GM21515 (cell line): ENCODE measurements at regions not wholly inside any gene's neighbourhood (a gene's known extent, or its start where the extent isn't known, plus 50 kb on each side); places are given as distances from the start of the nearest gene placed in this dataset.

Experiments
- ATAC-seq: cut with Tn5 transposase; IDR thresholded peaks from one replicate; pipeline ENCODE4 v1.9.1; 2021; ENCODE audit not compliant: unreplicated experiment

DNA sequence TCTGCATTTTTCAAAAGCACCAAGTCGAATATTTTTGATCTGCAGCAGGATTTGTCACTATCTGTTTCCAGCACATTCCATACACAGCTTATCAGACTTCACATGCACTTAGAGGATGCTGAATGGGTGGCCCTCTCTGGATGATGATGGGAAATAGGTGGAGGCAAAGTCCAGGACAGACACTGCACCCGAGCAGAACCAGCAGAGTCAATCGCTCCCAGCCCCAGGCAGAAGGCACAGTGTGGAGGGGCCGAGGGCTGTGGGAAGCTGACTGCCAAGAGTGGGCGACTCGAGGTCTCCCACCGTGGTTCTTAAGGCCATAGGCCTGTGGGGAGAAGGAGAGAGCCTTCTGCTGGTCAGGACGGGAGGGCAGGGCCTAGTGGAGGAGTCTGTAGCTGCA lies 490.2 kb upstream of the MGMT start:
- ATAC-seq = no peak

DNA sequence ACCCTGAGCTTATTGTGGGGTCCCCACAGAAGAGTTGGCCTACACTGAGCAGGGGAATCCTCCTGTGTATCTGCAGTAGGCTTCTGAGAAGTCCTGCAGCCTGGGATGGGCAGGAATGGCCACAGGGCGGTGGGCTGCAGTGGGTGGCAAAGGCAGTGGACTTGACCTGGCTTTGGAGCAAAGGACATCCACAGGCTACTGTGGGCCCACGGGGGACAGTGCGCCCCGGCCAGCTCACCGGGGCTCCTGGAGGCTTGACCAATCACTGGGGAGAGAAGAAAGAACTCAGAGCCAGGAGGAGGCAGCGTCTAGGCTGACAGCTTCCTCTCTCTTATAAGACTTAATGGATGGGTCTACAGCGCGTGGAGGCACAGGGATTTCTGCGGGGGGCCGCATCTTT lies 488.8 kb upstream of the MGMT start:
- ATAC-seq = no peak

DNA sequence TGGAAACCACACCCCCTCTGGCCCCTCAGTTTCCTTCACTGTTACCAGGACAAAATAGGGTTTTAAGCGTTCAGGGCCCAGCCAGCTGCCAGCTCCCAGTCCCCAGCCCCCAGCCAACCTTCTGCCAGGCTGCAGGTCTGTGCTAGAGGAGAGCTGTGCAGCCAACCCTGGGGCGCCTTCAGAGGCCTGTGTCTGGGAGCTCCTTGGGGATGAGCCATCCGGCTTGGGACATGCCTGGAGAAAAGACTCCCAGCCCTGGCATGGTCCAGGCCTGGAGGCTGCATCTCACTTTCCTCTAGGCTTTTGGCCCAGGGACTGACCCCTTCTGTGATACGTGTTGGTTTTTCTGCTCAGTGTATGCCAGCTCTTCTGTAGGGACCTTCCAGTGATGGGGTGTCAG lies 487.6 kb upstream of the MGMT start:
- ATAC-seq = no peak

DNA sequence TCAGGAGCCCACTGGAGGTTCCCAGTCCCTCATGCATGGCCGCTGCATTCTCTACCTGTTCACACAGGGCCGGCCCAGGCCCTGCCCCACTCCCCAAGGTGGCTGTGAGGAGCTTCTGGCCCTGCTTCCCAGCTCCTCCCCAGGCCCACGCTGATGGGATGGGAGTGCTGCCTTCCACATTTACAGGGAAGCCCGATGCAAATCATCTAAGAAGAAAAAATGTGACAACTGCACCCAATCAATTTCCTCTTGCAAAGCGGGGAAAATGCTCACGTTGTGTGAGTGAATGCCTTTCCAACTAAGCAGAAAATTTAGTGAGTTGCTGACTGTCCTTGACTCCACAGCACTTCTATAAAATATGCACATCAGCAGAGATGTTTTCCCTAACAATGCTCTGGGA lies 485.8 kb upstream of the MGMT start:
- no peak for ATAC-seq

DNA sequence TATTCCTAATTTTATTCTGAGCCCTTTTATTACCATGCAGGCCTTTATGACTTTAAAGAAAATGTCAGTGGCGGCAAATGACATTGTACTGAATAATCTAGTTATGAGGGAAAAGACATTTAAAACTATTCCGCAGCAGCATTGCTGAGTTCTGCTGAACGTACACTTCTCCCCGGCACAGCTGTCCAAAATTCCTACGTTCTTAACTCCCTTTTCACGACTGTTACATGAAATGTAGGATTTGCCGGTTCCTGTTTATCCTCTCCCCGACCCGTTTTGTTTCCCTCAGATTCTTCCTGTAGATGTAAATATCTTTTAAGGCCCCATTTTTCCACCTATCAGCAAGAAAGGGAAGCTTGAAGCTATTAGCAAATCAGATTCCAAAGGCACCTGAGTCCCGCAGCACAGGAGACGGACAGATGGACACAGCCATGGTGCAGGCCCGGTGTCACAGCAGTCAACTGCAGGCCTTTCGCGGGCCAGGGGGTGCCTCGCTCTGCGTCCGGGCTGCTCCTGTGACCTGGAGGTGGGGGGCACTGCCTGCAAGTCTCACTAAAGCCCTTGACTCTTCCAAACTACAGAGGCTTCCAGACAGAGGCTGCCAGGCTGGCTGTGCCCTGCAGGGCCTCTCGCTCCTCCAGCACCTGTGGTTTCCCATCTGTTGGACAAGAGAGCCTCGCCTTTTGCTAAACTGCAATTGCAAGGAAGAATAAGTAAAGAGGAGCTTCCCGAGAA lies 485.0 kb upstream of the MGMT start:
- ATAC-seq = no peak

DNA sequence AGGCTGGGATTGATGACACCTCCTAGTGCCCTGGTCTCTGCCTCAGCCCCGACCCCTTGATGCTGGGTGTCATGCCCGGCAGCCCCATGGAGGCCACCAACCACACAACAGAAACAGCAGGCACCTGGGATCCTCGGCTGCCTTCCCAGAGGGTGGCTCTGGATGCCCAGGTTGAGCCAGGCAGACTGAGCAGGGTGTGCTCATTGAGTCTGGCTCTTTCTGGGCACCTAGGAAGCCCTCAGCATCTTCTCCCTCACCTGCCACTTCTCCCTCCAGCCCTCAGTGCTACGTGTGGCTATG lies 484.5 kb upstream of the MGMT start:
- no peak for ATAC-seq

DNA sequence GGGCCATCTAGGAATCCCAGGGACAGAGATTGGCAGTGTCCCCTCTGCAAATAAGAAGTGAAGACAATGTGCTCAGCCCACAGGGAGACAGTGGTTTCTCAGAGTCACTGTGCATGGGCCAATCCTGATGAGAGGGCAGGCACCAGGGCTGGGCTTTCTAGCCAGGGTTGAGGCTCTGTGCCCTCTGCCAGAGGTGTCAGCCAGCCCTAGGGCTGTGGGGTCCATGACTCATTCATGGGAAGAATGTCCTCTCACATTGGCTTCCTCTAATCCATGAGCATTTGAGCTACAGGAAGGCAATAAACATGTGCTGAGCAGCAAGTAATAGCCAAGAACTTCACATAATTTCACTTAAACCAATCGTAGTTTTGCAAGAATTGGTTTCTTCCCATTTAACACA lies 482.0 kb upstream of the MGMT start:
- no peak for ATAC-seq

DNA sequence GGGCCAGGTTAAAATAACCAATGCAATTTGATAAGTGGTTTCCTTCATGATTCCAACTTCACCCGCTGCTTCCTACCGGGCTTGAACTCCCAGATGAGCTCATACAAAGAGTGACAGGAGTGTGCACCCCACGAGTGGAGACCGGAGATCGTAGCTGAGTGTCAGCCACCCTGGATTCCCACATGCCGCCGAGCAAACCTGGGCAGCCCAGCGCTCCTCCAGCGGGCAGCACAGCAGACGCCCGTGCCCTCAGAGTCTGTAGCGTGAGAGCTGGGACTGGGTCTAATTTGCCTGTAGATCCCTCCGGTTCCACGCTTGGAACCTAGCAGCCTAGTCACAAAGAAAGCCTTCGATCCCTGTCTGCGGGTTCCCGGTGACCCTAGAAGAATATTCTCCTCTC lies 476.1 kb upstream of the MGMT start:
- ATAC-seq = no peak

DNA sequence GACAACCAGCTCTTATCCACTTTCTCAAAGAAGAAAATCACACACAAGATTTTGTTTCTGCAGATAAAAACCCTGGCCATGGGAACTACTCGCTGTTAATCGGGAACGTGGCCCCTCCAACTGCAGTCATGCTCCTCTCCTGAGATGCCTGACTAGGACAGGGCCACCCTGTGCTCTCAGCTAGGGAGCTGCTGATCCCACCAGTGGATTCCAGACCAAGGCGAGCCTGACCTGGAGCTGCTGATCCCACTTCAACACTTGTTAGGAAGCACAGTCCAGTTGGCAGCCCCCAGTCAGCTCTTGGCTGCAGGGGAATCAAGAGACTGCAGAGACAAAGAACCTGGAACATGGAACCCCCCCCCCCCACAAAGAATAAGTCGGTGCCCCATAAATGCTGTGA lies 474.3 kb upstream of the MGMT start:
- ATAC-seq = no peak

DNA sequence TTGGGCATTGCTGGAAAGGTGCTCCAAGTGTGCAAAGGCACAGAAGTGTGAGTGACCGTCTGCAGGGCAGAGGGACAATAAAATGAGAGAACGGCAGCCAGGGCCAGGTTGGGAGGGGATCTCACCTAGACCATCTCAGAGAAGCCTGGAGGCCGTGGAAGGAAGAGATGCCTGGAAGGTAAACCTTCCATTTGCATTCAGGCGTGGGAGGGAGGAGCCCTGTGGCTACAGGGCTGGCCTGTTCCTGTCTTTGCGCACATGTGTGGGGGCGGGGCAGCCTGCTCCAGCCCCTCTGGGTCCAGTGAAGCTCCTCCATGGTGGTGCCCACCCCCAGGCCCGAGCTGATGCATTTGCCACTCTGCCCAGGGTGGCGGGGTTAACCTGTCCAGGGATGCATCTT lies 473.6 kb upstream of the MGMT start:
- ATAC-seq = no peak

DNA sequence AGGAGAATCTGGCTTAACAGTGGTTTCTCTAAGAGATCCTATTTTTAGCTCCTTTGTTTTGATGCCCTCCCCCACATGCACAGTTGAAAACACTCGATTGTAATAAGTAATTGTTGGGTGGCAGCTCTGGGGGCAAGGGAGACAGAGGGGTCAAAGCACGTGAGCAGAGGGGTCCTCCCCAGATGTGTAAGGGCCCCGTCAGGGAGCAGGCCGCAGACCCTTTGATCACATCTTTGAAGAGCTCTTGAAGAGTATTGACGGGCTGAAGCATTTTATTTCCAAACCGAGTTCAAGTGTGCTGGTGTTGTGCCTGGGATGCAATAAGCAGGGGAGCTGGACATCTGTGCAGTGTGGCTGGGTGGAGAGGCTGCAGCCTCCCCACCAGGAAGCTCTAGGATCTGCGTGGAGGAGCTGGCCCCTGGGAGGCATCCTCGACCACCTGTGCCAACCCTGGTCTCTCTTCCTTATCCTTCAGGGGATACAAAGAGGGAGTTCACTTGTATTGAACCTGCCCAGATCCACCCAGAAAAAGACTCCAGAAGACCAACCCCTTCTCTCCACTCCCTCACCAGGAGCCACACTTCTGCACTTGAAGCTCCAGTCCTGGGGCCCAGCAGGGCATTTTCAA lies 473.0 kb upstream of the MGMT start:
- ATAC-seq = no peak

DNA sequence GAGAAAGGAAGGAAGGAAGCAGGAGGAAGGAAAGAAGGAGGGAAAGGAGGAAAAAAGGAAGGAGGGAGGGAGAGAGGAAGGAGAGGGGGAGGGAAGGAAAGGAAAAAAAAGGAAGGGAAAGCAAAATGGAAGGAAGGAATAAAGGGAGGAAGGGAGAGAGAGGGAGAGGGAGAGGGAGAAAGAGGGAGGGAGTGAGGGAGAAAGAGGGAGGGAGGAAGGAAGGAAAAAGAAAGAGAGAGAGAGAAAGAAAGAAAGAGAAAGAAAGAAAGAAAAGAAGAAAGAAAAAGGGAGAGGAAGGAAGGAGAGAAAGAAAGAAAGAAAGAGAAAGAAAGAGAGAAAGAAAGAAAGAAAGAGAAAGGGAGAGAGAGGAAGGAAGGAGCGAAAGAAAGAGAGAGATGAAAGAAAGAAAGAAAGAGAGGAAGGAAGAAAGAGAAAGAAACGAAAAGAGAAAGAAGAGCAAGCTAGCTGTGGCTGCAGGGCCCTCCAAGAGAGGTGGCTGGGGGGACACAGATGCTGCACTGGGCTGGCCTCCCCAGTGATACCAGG lies 472.4 kb upstream of the MGMT start:
- ATAC-seq = no peak

DNA sequence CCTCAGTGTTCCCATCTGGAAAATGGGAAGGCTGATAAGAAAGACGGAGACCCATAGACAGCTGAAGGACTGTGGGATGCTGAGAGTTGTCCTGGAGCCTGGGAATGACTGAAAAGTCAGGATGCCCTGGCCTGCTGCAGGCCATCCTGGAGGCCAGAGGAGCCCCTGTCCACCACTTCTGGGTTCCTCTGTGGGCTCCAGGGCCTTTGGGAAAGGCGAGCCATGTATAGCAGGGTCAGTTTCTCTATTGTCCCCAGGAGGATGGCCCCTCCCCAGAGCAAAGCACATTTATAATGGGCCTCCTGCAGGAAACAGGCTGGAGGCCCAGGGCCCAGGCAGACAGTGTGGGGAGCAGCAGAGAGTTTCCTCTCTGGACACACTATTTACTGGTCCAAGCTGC lies 471.4 kb upstream of the MGMT start:
- no peak for ATAC-seq

DNA sequence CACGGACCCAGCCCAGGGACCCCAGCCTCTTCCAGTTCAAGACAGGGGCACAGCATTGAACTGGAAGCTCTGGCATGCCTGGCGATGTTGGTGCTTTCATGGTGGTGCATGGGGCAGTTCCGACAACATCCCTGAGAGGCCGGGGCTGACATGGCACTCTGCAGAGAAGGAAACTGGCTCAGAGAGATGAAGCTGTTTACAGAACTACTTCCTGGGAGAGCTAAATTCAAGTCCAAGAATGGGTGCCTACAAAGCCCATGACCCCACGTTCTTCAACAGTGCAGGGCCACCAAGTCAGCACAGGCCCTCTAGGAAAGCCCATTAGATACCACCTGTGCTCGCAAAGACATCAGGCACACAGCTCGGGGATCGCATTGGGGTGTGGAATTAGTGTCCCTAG lies 470.9 kb upstream of the MGMT start:
- no peak for ATAC-seq

DNA sequence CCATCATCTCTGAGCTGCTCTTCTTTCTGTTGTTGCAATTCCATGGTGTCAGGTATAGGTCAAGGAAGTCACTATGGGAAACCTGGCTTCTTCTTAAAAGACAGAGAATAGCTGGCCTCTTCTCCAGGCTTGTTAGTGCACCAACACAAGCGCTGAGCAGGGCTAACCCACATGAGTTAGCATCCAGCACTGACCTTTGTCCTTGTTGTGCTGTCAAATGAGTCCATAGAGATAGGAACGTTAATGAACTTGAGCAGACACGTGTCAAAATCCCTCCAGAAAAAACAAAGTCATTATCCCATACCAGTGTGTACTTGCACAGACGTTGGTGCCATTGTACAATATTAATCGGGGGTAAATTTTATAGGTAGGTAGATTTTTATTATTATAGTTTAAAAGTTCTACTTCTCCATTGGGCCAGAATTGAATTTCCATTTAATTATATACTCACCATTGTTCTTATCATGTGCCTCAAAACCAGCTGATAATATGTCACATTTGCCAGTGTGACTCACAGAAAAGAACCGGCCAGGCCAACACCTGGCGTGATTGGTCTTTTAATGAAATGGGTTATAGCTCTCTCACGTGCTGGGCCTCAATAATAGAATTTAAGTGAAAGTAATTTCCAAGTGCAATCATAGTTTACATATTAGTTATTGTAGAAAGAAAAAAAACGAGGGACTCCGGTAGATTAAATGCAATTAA lies 468.8 kb upstream of the MGMT start:
- ATAC-seq = no peak

DNA sequence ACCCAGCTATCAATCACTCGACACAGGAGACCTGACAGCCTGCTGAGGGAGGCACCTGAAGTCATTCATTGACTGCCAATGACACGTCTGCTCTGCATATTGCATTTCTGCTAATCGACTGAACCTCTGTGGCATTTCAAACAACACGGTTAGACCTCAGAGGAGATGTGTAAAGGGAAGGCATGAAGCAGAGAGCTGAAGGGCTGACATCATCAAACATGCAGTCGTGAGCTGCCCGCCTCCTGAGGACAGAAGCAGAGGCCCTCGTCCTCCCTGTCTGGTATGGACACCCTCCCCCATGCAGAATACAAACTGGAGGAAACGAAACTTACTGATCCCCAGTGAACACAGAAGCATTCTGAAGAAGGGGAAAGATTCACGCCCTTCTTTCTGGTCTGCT lies 462.6 kb upstream of the MGMT start:
- ATAC-seq = no peak

DNA sequence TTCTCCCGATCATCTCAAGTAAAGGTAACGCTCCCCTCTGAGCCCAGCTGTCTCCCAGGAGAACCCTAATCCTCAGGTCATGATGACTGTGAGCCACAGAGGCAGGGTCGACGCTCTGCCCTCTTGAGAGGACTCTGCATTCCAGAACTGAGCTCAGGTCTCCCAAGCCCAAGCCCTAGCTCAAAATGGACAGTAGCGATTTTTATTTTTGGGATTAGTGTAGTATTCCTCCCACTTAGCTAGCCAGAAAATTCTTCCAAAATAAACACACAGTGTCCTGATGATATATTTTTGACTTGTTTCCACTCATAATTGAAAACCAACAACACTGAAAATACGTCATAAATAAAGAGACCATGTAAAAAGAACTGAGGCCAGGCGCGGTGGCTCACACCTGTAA lies 462.0 kb upstream of the MGMT start:
- ATAC-seq = no peak

DNA sequence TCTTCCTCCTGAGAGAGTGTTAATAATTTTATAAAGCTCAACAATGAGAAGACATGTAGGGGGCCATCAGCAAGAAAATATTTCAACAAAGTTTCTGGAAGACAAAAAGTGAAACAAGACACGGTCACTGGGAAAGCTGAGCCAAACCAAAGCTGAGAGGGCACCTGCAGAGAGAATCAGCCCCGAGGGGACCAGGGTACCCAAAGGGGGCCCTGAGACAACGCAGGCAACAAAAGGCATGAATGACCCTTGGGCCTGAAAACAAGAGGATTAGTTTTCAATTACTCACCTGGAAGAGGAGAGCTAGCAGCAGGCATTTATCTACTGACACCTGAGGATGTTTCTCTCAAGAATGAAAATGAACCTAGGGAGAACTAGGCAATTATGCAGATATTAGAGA lies 461.2 kb upstream of the MGMT start:
- ATAC-seq = no peak

DNA sequence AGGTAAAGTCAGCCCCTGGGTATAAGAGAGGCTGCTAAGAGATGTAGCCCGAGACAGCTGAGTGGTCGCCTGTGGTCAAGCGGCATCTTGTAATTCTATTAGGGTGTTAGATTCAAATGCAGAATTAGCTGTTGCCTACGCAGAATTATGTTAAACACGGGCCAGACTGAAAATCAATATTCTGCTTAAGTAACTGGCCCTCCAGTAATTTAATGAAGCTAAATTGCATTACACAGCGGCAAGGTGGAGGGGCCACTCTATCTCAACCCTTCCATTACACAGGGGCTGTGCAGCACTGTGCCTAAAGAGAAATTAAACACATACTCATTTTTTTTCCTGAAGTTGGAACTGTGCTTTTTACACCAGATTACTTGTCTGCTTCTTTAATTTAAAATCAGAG lies 448.5 kb upstream of the MGMT start:
- ATAC-seq = no peak

DNA sequence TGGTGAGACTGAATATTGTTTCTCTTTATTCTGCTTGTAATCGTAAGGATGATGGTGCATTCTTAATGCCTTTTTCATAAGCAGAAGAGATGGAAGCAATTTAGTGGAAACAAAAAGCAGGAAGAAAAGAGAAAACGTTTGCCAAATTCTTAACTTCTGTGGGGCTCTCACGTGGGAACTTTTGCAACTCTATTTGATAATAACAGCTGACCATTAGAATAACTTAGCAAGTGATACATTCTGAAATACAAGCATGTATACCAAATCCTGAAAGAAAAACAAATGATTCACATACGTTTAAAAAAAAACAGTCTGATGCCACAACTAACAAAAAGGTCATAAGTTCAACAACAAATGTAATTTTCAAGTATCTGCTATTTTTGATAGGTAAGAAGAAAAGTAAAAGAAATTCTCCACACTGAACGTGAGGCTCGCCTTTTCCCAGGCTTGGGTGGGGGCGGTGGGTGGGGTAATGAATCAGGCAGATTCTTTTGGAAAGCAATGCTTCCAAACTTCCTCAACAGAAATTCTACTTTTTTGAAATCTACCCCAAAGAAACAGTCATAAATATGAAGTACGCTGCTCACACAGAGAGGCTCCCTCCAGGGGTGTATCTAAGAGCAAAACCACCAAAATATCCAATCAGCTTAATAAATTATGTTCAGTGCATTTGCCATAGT lies 446.2 kb upstream of the MGMT start:
- ATAC-seq = no peak

DNA sequence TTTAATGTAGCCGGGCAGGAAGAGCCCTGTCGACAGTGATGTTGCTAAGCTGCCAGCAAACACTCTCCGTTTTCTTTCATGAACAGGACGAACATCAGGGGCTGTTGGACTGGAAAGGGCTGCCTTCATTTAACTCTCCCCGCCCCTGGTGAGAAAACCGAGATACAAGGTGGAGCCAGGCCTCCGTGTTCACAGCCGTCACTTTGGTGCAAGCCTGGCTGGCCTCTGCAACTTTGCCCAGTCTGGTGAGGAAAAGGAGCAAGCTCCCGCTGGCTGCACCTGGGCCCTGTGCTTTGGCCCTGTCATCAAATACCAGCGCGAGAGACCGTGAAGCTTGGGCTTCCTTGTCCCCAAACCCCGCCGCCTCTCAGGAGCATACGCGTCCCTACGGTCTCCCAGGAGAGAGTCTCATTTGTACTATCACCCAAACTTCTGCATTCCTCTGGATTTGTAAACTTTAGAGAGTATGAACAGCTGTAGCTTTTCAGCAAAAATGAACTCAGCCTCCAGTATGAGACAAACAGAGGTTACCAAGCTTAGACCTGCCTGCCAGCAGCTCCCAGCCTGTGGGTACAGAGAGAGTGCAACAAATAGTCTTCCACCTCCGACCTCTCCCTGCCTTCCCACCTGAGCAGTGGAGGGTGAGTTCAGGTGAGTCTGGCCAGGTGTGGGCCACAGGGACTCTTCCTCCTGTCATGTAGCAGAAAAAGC lies 445.3 kb upstream of the MGMT start:
- ATAC-seq = no peak
